ENCODE measurements at regions not wholly inside any gene's neighbourhood (a gene's known extent, or its start where the extent isn't known, plus 50 kb on each side); places are given as distances from the start of the nearest gene placed in this dataset.

DNA sequence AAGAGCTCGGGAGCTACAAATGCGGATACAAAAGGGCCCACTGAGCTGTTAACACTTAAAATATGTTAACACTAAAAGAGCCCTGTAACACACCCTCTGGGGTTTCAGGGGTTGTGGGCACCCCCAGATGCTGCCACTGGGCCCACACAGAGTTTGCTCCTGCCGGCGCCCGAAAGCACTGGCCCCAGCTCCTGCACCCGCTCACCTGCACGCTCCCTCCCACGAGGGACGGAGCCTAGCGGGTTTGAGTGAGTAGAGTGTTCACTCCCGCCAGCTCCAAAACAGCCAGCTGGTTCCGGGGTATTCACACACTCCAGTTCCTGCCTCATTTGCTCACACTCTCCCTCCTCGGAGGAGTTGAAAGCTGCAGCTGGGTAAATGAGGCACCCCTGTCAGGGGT lies 357.7 kb downstream of the ETNK1 start:
- H3K4me2 ChIP-seq (ENCODE audit: low read depth, low read length, poor library complexity, severe bottlenecking): no peak overlapping the region
- no peaks in the 10 kb centered on the region for H3K27me3 ChIP-seq (ENCODE audit: insufficient read depth, low read length, poor library complexity, severe bottlenecking)
- no peak overlapping the region for H3K4me3 ChIP-seq (ENCODE audit: low read length, poor library complexity, severe bottlenecking)
- no peaks in the 10 kb centered on the region for H3K36me3 ChIP-seq (ENCODE audit: insufficient read depth, low read length)
- no peaks in the 10 kb centered on the region for H3F3A ChIP-seq (ENCODE audit: low read depth)
- no peaks in the 10 kb centered on the region for H4K20me1 ChIP-seq (ENCODE audit: insufficient read depth, low read length, poor library complexity, severe bottlenecking)
- TF ChIP-seq, protein P1, sequence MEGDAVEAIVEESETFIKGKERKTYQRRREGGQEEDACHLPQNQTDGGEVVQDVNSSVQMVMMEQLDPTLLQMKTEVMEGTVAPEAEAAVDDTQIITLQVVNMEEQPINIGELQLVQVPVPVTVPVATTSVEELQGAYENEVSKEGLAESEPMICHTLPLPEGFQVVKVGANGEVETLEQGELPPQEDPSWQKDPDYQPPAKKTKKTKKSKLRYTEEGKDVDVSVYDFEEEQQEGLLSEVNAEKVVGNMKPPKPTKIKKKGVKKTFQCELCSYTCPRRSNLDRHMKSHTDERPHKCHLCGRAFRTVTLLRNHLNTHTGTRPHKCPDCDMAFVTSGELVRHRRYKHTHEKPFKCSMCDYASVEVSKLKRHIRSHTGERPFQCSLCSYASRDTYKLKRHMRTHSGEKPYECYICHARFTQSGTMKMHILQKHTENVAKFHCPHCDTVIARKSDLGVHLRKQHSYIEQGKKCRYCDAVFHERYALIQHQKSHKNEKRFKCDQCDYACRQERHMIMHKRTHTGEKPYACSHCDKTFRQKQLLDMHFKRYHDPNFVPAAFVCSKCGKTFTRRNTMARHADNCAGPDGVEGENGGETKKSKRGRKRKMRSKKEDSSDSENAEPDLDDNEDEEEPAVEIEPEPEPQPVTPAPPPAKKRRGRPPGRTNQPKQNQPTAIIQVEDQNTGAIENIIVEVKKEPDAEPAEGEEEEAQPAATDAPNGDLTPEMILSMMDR (conservative IDR thresholded peaks at IDR 0.05; ENCODE audit: low read length): no peak
- no peak for TF ChIP-seq EZH2phosphoT487 (IDR thresholded peaks at IDR 0.05; ENCODE audit: borderline replicate concordance)
- H2AFZ ChIP-seq (ENCODE audit: low read length): no peak overlapping the region
- no peaks in the 10 kb centered on the region for H3K9me3 ChIP-seq (ENCODE audit: insufficient read depth, low read depth, low read length)
- no peaks in the 10 kb centered on the region for H3K79me2 ChIP-seq (ENCODE audit: insufficient read depth, low read length)
- H3K4me1 ChIP-seq (ENCODE audit: insufficient read depth, low read length, poor library complexity, severe bottlenecking): no peaks in the 10 kb centered on the region
- H3K9ac ChIP-seq (ENCODE audit: low read depth, low read length, poor library complexity, severe bottlenecking): no peak overlapping the region
- no peaks in the 10 kb centered on the region for H3K9me2 ChIP-seq (replicated peaks; ENCODE audit: low read depth, low read length)

- TF ChIP-seq, protein P1 (conservative IDR thresholded peaks at IDR 0.05; ENCODE audit: low read length): no peak
- TF ChIP-seq EZH2phosphoT487 (IDR thresholded peaks at IDR 0.05; ENCODE audit: borderline replicate concordance): no peak
- no peaks in the 10 kb centered on the region for H3K36me3 ChIP-seq (ENCODE audit: insufficient read depth, low read length)
- H4K20me1 ChIP-seq (ENCODE audit: insufficient read depth, low read length, poor library complexity, severe bottlenecking): no peaks in the 10 kb centered on the region
- no peak overlapping the region for H3K9ac ChIP-seq (ENCODE audit: low read depth, low read length, poor library complexity, severe bottlenecking)
- H3K4me1 ChIP-seq (ENCODE audit: insufficient read depth, low read length, poor library complexity, severe bottlenecking): no peaks in the 10 kb centered on the region
- no peaks in the 10 kb centered on the region for H3K9me2 ChIP-seq (replicated peaks; ENCODE audit: low read depth, low read length)
- no peaks in the 10 kb centered on the region for H3F3A ChIP-seq (ENCODE audit: low read depth)
- H3K4me2 ChIP-seq (ENCODE audit: low read depth, low read length, poor library complexity, severe bottlenecking): no peak overlapping the region
- H3K4me3 ChIP-seq (ENCODE audit: low read length, poor library complexity, severe bottlenecking): no peak overlapping the region
- H3K9me3 ChIP-seq (ENCODE audit: insufficient read depth, low read depth, low read length): no peaks in the 10 kb centered on the region
- no peaks in the 10 kb centered on the region for H3K79me2 ChIP-seq (ENCODE audit: insufficient read depth, low read length)
- H3K27me3 ChIP-seq (ENCODE audit: insufficient read depth, low read length, poor library complexity, severe bottlenecking): no peaks in the 10 kb centered on the region
- no peak overlapping the region for H2AFZ ChIP-seq (ENCODE audit: low read length)
These were observed 362.0 kb downstream of the ETNK1 start for GRCh38 chr12:22986997-22987396.

GRCh38 chr12:22990501-22990900 lies 365.5 kb downstream of the ETNK1 start:
- Histone ChIP-seq H3K9me2 (replicated peaks; ENCODE audit: low read depth, low read length) (no peaks in the 10 kb centered on the region), H3K36me3 (ENCODE audit: insufficient read depth, low read length) (no peaks in the 10 kb centered on the region), H3K9ac (ENCODE audit: low read depth, low read length, poor library complexity, severe bottlenecking) (no peak overlapping the region), H3K4me3 (ENCODE audit: low read length, poor library complexity, severe bottlenecking) (no peak overlapping the region), H2AFZ (ENCODE audit: low read length) (no peak overlapping the region), H3K79me2 (ENCODE audit: insufficient read depth, low read length) (no peaks in the 10 kb centered on the region), H3K4me1 (ENCODE audit: insufficient read depth, low read length, poor library complexity, severe bottlenecking) (no peaks in the 10 kb centered on the region), H3K27me3 (ENCODE audit: insufficient read depth, low read length, poor library complexity, severe bottlenecking) (no peaks in the 10 kb centered on the region), H4K20me1 (ENCODE audit: insufficient read depth, low read length, poor library complexity, severe bottlenecking) (no peaks in the 10 kb centered on the region), H3K9me3 (ENCODE audit: insufficient read depth, low read depth, low read length) (no peaks in the 10 kb centered on the region), H3F3A (ENCODE audit: low read depth) (no peaks in the 10 kb centered on the region), H3K4me2 (ENCODE audit: low read depth, low read length, poor library complexity, severe bottlenecking) (no peak overlapping the region)
- TF ChIP-seq EZH2phosphoT487 (IDR thresholded peaks at IDR 0.05; ENCODE audit: borderline replicate concordance): no peak
- TF ChIP-seq, protein P1 (conservative IDR thresholded peaks at IDR 0.05; ENCODE audit: low read length): no peak

Measured in Loucy (cell line).